Sigmoid colon (tissue), 6 donors: ENCODE measurements at regions not wholly inside any gene's neighbourhood (a gene's known extent, or its start where the extent isn't known, plus 50 kb on each side); places are given as distances from the start of the nearest gene placed in this dataset.
A peak's percentile ranks its signal among the peaks of the same experiment; 100 is the strongest.
"Not testable (repeated sequence)": the region's sequence is repeated elsewhere in the genome, so short reads cannot be mapped to it uniquely, and the experiment has no call there.

Experiments
- DNase-seq: peaks from one replicate; pipeline ENCODE4 v3.0.0-alpha.2; 2019
- H3K27ac ChIP-seq, 4 donors: fragments of 200-600 bp; sonication (generic); one replicate each; pipeline ENCODE4 v1.5.1; 2016 to 2019; ENCODE audit warnings: mild to moderate bottlenecking in 1 of 4
- H3K27me3 ChIP-seq, 3 donors: fragments of 200-600 bp; sonication (generic); one replicate each; pipeline ENCODE4 v1.5.1; 2019; ENCODE audit warnings: mild to moderate bottlenecking in 1 of 3
- H3K36me3 ChIP-seq, 4 donors: fragments of 200-600 bp; sonication (generic); one replicate each; pipeline ENCODE4 v1.5.1; 2016 to 2019
- H3K4me1 ChIP-seq, 4 donors: fragments of 200-600 bp; sonication (generic); one replicate each; pipeline ENCODE4 v1.5.1; 2017 to 2019
- H3K4me3 ChIP-seq, 4 donors: fragments of 200-600 bp; sonication (generic); one replicate each; pipeline ENCODE4 v1.5.1; 2017 to 2019; ENCODE audit warnings: mild to moderate bottlenecking in 2 of 4, moderate library complexity in 1 of 4
- H3K9me3 ChIP-seq, 4 donors: fragments of 200-600 bp in 3 of 4; sonication (generic) in 3 of 4; one replicate each; pipeline versions ENCODE4 v1.5.1 to v1.6.1; 2013 to 2019
- EP300 ChIP-seq, 4 donors: sonication (generic); formaldehyde crosslinking; IDR thresholded peaks; one replicate each; pipeline ENCODE4 v1.6.1; 2017; ENCODE audit warnings: antibody characterized with exemption in 4 of 4
- POLR2A ChIP-seq, 2 donors: fragments of 450-650 bp; IDR thresholded peaks; one replicate each; pipeline ENCODE4 v1.6.1; 2016; ENCODE audit warnings: antibody characterized with exemption in 2 of 2, mild to moderate bottlenecking in 2 of 2, moderate library complexity in 2 of 2
- POLR2AphosphoS5 ChIP-seq, 4 donors: sonication (generic); formaldehyde crosslinking; IDR thresholded peaks; one replicate each; pipeline ENCODE4 v1.6.1; 2017; ENCODE audit warnings: antibody characterized with exemption in 4 of 4
- WGBS, 2 donors: extraction: QIAGEN DNeasy Blood & Tissue Kit; methylation state at CpG; one replicate each; pipeline ENCODE4 v1.1.7; 2013; 5-methylcytosine and 5-hydroxymethylcytosine counted together
- intact Hi-C: fragments of 100-400 bp; cut with DNase I; formaldehyde crosslinking; loops from one replicate; pipeline ENCODE4 v1.15.1; 2023
- TF ChIP-seq, protein P1 (sequence below), 4 experiments: fragments of 450-650 bp in 3 of 4; fragments of 200-600 bp in 1 of 4; IDR thresholded peaks; one replicate each; pipeline ENCODE4 v1.5.1; 2016 to 2019; ENCODE audit warnings: antibody characterized with exemption in 4 of 4, mild to moderate bottlenecking in 3 of 4, moderate library complexity in 2 of 4
- donor health status: healthy with polysubstance abuse.
- donor health status: healthy.

DNA sequence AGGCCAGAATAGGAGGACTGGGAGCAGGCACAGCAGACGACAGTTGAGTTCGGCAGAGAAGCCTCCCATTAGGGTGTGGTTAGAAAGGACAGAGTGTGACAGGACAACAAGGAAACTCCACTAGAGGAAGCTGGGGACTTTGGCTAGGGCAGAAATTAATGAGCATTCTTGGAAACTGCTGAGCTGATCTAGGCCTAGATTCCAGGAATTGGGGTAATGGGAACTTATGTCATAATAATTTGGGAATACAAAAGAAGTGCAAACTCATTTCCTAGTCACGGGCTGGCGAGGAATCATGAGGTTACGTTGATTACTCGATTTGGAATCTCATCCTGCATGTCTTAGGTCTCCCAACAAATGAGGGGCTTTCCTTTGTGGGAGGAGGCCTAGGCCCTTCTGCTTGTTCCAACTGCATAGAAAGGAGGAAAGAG is 144.6 kb upstream of the RPS23 start:
- DNase-seq = peak; percentile 69
- Histone ChIP-seq H3K36me3 (no peaks in the 10 kb centered on the region), H3K9me3 (no peaks in the 10 kb centered on the region), H3K27ac (peak overlapping the region in 1 of 4 donors; percentile 49), H3K27me3 (no peaks in the 10 kb centered on the region), H3K4me1 (no peaks in the 10 kb centered on the region), H3K4me3 (no peak overlapping the region)
- 78 to 79% methylated on average over 6 of the region's 6 CpGs for WGBS, 2 donors
- no peak for TF ChIP-seq POLR2A (IDR thresholded peaks at IDR 0.05)
- TF ChIP-seq, protein P1, sequence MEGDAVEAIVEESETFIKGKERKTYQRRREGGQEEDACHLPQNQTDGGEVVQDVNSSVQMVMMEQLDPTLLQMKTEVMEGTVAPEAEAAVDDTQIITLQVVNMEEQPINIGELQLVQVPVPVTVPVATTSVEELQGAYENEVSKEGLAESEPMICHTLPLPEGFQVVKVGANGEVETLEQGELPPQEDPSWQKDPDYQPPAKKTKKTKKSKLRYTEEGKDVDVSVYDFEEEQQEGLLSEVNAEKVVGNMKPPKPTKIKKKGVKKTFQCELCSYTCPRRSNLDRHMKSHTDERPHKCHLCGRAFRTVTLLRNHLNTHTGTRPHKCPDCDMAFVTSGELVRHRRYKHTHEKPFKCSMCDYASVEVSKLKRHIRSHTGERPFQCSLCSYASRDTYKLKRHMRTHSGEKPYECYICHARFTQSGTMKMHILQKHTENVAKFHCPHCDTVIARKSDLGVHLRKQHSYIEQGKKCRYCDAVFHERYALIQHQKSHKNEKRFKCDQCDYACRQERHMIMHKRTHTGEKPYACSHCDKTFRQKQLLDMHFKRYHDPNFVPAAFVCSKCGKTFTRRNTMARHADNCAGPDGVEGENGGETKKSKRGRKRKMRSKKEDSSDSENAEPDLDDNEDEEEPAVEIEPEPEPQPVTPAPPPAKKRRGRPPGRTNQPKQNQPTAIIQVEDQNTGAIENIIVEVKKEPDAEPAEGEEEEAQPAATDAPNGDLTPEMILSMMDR (IDR thresholded peaks at IDR 0.05) = no peak
- peak in 2 of 4 donors; percentile 35 to 57 for TF ChIP-seq EP300 (IDR thresholded peaks at IDR 0.05)
- peak in 3 of 4 donors; percentile 28 to 67 (median 33) for TF ChIP-seq POLR2AphosphoS5 (IDR thresholded peaks at IDR 0.05)
- intact Hi-C loops = no loop called here

DNA sequence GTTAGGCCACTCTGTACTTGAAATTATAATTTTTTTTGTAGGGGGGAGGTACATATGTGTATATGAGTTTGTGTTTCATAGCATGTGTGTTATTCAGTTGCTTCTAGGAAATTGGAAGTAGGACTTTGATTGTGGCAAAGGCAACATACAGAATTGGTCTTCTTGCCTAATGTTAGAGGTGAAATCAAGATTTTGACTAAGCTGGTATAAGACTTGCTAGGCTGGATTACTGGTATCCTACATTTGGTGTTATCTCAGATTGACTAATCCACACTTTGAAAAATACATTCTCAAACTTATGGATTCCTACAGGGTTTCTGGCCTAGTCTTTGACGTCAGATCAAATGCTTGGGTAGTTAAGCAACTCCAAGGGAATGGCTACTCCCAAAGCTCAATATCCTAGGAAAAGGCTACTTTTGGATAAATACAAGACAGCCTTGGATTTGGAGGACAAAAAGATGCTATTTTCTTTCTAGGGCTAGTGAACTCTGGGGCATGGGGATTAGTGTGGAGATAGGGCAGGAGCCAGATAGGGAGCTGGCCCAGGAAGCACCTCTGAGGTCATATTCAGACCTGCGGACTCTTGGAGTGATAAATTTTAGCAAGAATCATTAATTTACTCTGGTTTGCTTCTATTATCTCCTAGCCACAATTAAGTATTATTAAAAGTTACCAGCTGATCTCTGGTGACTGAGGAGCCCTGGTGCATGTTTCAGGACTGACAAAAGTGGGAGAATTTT is 144.0 kb upstream of the RPS23 start:
- Histone ChIP-seq H3K27ac (peak overlapping the region in 1 of 4 donors; percentile 49), H3K4me3 (no peak overlapping the region), H3K9me3 (no peaks in the 10 kb centered on the region), H3K4me1 (no peaks in the 10 kb centered on the region), H3K36me3 (no peaks in the 10 kb centered on the region), H3K27me3 (no peaks in the 10 kb centered on the region)
- 75 to 93% methylated on average over 2 of the region's 2 CpGs for WGBS, 2 donors
- intact Hi-C loops = no loop called here
- DNase-seq = no peak
- TF ChIP-seq EP300 (IDR thresholded peaks at IDR 0.05) (no peak), POLR2A (IDR thresholded peaks at IDR 0.05) (no peak), POLR2AphosphoS5 (IDR thresholded peaks at IDR 0.05) (no peak)
- TF ChIP-seq, protein P1 (IDR thresholded peaks at IDR 0.05) = no peak

DNA sequence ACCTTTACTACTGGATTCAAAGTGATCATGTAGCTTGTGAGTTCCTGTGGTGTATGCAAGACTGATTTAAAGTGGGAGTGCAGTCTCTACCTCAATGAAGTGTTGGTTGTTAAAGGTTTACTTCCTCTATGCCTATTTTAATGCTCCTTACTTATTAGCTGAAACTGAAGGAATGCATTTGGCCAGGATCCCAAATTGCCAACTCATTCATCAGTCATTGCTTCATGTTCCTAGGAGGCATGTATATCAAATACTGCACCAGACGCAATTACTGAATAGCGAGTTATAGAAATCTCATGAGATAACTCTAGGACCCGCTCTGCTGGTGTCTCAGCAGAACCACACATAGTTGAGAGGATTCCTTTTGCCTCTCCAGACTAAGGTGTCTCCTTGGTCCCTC is 143.0 kb upstream of the RPS23 start:
- Histone ChIP-seq H3K4me1 (no peaks in the 10 kb centered on the region), H3K27ac (no peak overlapping the region), H3K36me3 (no peaks in the 10 kb centered on the region), H3K27me3 (no peaks in the 10 kb centered on the region), H3K4me3 (no peak overlapping the region), H3K9me3 (no peaks in the 10 kb centered on the region)
- 95 to 96% methylated on average over 3 of the region's 3 CpGs for WGBS, 2 donors
- intact Hi-C loops = no loop called here
- no peak for TF ChIP-seq POLR2A (IDR thresholded peaks at IDR 0.05)
- TF ChIP-seq POLR2AphosphoS5 (IDR thresholded peaks at IDR 0.05) = no peak
- TF ChIP-seq, protein P1 (IDR thresholded peaks at IDR 0.05) = no peak
- no peak for TF ChIP-seq EP300 (IDR thresholded peaks at IDR 0.05)
- DNase-seq = no peak

DNA sequence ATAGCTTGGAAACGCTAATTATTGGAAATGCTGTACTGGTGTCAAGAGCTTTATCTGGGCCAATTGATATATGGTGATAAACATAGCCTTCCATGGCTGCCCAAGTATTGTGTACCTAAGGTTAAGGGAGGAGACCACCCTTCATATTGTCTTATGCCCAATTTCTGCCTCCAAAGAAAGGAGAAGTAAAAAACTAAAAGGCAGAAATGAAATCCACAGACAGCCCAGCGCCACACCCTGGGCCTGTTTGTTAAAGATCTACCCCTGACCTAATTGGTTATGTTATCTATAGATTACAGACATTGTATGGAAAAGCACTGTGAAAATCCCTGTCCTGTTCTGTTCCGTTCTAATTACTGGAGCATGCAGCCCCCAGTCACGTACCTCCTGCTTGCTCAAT is 142.4 kb upstream of the RPS23 start:
- H3K4me3 ChIP-seq, H3K27ac ChIP-seq, H3K4me1 ChIP-seq, H3K9me3 ChIP-seq, H3K36me3 ChIP-seq, H3K27me3 ChIP-seq, intact Hi-C loops, DNase-seq: not testable (repeated sequence)
- 83 to 89% methylated on average over 4 of the region's 4 CpGs for WGBS, 2 donors

DNA sequence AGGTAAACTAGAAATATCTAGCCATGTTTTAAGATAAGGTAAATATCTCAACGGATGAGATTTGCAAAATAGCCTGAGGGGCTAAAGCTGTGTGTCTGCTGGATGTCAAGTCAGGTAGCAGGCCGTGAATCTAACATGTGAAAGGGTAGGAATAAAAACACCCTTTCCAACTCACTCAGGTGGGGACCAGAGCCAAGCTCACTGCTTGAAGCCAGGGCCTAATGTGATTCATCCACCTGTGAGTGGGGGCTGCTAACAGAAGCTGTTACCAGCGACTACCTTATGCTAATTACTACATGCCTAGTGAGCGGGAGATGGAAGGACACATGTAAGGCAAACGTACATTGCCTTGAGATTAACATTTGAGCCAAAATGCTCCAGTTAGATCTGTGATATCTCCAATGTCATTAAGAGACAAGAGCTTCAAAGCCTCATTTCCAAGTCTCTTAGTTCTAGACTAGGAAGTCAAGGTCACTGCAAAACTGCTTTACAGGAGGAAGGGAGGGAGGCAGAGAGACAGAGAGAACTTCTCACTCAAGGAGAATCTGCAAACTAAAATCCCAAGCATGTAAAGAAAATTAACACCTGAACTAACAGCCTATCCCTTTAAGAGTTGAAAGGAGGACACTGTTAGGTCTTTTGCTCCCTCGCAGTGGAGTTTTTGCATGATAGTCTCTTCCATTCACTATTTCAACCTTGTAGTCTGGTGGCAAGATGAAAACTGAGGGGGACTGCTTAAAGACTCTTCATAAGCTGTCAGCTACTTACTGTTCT is 141.6 kb upstream of the RPS23 start:
- TF ChIP-seq, protein P1 (IDR thresholded peaks at IDR 0.05) = no peak
- no peak for TF ChIP-seq EP300 (IDR thresholded peaks at IDR 0.05)
- no peak for TF ChIP-seq POLR2AphosphoS5 (IDR thresholded peaks at IDR 0.05)
- no peak for TF ChIP-seq POLR2A (IDR thresholded peaks at IDR 0.05)
- Histone ChIP-seq H3K4me1 (no peaks in the 10 kb centered on the region), H3K36me3 (no peaks in the 10 kb centered on the region), H3K9me3 (no peaks in the 10 kb centered on the region), H3K27ac (no peak overlapping the region), H3K27me3 (no peaks in the 10 kb centered on the region), H3K4me3 (no peak overlapping the region)
- intact Hi-C loops = no loop called here
- no peak for DNase-seq
- 77 to 83% methylated on average over 6 of the region's 6 CpGs for WGBS, 2 donors
